Gastroesophageal sphincter (tissue), 4 donors: ENCODE measurements at regions not wholly inside any gene's neighbourhood (a gene's known extent, or its start where the extent isn't known, plus 50 kb on each side); places are given as distances from the start of the nearest gene placed in this dataset.

Source experiments
- ATAC-seq: fragments of 150-250 bp; one replicate; pipeline ENCODE4 v1.9.1; 2016; ENCODE audit warnings: mild to moderate bottlenecking, moderate library complexity
- H3K27ac ChIP-seq, 4 donors: fragments of 200-600 bp; sonication (generic) in 3 of 4; 1 replicate in 3 of 4; 2 replicates in 1 of 4; pipeline ENCODE4 v1.5.1; 2016 to 2019
- H3K27me3 ChIP-seq: fragments of 200-600 bp; sonication (generic); one replicate; pipeline ENCODE4 v1.5.1; 2019
- H3K36me3 ChIP-seq, 2 donors: fragments of 200-600 bp; sonication (generic); one replicate each; pipeline ENCODE4 v1.5.1; 2019; ENCODE audit warnings: control low read depth in 1 of 2
- H3K4me1 ChIP-seq, 3 donors: fragments of 200-600 bp; sonication (generic); 1 replicate in 2 of 3; 2 replicates in 1 of 3; pipeline ENCODE4 v1.5.1; 2016 to 2019; ENCODE audit warnings: control low read depth in 2 of 3
- H3K4me3 ChIP-seq, 2 donors: fragments of 200-600 bp; sonication (generic); one replicate each; pipeline ENCODE4 v1.5.1; 2019; ENCODE audit warnings: mild to moderate bottlenecking in 1 of 2, moderate library complexity in 1 of 2
- H3K9me3 ChIP-seq, 3 donors: fragments of 200-600 bp; sonication (generic); one replicate each; pipeline ENCODE4 v1.5.1; 2017 to 2019; ENCODE audit warnings: control low read depth in 2 of 3
- CTCF ChIP-seq, 4 experiments: fragments of 200-600 bp in 2 of 4; fragments of 450-650 bp in 2 of 4; sonication (generic) in 1 of 4; IDR thresholded peaks; one replicate each; pipeline ENCODE4 v1.5.1; 2017 to 2019; ENCODE audit warnings: antibody characterized with exemption in 4 of 4, mild to moderate bottlenecking in 2 of 4, moderate library complexity in 2 of 4
- EP300 ChIP-seq: sonication (generic); formaldehyde crosslinking; IDR thresholded peaks from one replicate; pipeline ENCODE4 v1.6.1; 2017; ENCODE audit warnings: antibody characterized with exemption, mild to moderate bottlenecking
- POLR2A ChIP-seq, 2 donors: fragments of 450-650 bp; IDR thresholded peaks; one replicate each; pipeline ENCODE4 v1.6.1; 2017; ENCODE audit warnings: antibody characterized with exemption in 2 of 2, mild to moderate bottlenecking in 2 of 2, moderate library complexity in 1 of 2
- POLR2AphosphoS5 ChIP-seq: sonication (generic); formaldehyde crosslinking; IDR thresholded peaks from one replicate; pipeline ENCODE4 v1.6.1; 2017; ENCODE audit warnings: antibody characterized with exemption
- WGBS, 2 donors: methylation state at CpG; one replicate each; pipeline ENCODE4 v1.1.5; 2018; ENCODE audit warnings: low coverage in 1 of 2; 5-methylcytosine and 5-hydroxymethylcytosine counted together

GRCh38 chr2:175234650-175235049, 53.1 kb upstream of the ATP5MC3 start:
- TF ChIP-seq POLR2AphosphoS5 = no peak
- no peak for TF ChIP-seq CTCF (IDR thresholded peaks at IDR 0.05)
- TF ChIP-seq EP300 = no peak
- TF ChIP-seq POLR2A (IDR thresholded peaks at IDR 0.05) = no peak
- H3K9me3 ChIP-seq = peaks cover 0 to 9% (median 0%) of the 10 kb centered on the region in 3 donors
- no peaks in the 10 kb centered on the region for H3K27me3 ChIP-seq
- ATAC-seq = no peak
- no peak overlapping the region for H3K4me3 ChIP-seq
- H3K36me3 ChIP-seq = no peaks in the 10 kb centered on the region
- H3K4me1 ChIP-seq = no peaks in the 10 kb centered on the region
- 65 to 100% methylated on average over 1 to 2 of the region's 2 CpGs for WGBS, 2 donors
- no peak overlapping the region for H3K27ac ChIP-seq

DNA sequence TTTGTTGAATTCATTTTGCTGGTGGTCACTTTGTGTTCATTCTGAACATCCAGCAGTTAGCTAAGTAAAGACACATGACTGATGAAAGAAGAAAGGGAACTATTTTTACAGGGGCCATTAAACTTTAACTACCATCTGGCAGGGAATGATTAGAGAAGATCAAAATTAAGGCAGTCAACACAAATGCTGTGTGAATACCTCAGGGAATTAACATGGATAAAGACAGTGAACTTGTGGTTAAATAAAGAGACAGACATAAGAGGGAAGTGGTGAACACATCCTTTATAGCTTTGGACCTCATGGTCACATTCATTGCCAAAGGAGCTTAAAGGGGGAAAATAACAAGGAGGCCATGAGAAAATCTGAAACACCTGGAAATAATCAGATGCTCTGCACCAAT, 52.6 kb upstream of the ATP5MC3 start:
- no peaks in the 10 kb centered on the region for H3K36me3 ChIP-seq
- no peaks in the 10 kb centered on the region for H3K27me3 ChIP-seq
- no peak for ATAC-seq
- no peak overlapping the region for H3K4me3 ChIP-seq
- peaks cover 0 to 4% (median 0%) of the 10 kb centered on the region in 3 donors for H3K9me3 ChIP-seq
- TF ChIP-seq EP300 (no peak), POLR2A (IDR thresholded peaks at IDR 0.05) (no peak), POLR2AphosphoS5 (no peak), CTCF (IDR thresholded peaks at IDR 0.05) (no peak)
- H3K27ac ChIP-seq = no peak overlapping the region
- no peaks in the 10 kb centered on the region for H3K4me1 ChIP-seq

DNA sequence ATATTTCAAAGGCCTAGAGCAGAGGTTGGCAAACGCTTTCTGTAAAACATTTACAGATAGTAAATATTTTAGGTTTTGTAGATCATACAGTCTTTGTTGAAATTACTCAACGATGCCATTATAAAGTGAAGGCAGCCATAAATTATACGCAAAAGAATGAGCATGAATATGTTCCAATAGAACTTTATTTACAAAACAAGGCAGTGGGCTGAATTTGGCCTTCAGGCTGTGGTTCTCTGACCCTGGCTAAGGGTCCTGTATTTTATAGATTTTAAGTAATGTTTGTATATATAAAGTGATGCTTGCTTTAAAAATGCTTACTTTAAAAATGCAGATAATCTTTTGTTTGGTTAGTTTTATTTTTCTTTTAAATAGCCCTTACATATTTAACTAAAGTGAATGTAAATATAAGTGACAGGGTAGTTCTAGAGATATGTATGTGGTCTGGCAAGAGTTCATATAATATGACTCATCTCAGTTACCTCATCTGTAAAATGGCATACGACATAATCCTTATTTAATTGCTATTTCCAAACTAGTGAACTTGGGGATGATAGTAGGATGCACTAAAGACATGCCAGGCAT, 51.7 kb upstream of the ATP5MC3 start:
- no peak overlapping the region for H3K27ac ChIP-seq
- H3K9me3 ChIP-seq = no peaks in the 10 kb centered on the region
- no peaks in the 10 kb centered on the region for H3K4me1 ChIP-seq
- ATAC-seq = no peak
- no peaks in the 10 kb centered on the region for H3K27me3 ChIP-seq
- TF ChIP-seq POLR2A (IDR thresholded peaks at IDR 0.05) (no peak), POLR2AphosphoS5 (no peak), EP300 (no peak)
- H3K4me3 ChIP-seq = no peak overlapping the region
- 17 to 25% methylated on average over 4 of the region's 4 CpGs for WGBS, 2 donors
- no peaks in the 10 kb centered on the region for H3K36me3 ChIP-seq
